ENCODE measurements at regions not wholly inside any gene's neighbourhood (a gene's known extent, or its start where the extent isn't known, plus 50 kb on each side); places are given as distances from the start of the nearest gene placed in this dataset.
"Not testable (repeated sequence)": the region's sequence is repeated elsewhere in the genome, so short reads cannot be mapped to it uniquely, and the experiment has no call there.

GRCh38 chrX:13955975-13956374, 73.7 kb downstream of the GEMIN8 start:
- Histone ChIP-seq H3K27ac (ENCODE audit: low read depth, low read length) (no peak overlapping the region), H2AFZ (ENCODE audit: low read length, unreplicated experiment) (no peak overlapping the region), H3K79me2 (ENCODE audit: control insufficient read depth, insufficient read depth, low read length, unreplicated experiment) (no peaks in the 10 kb centered on the region), H3K4me1 (ENCODE audit: control insufficient read depth, insufficient read depth, low read length, unreplicated experiment) (no peaks in the 10 kb centered on the region), H3K27me3 (ENCODE audit: insufficient read depth, low read length) (peaks cover 30% of the 10 kb centered on the region; the same call in 1 of the 2 replicates), H3K36me3 (ENCODE audit: insufficient read depth, low read length) (no peaks in the 10 kb centered on the region), H3K4me3 (ENCODE audit: low read depth, low read length) (no peak overlapping the region)

DNA sequence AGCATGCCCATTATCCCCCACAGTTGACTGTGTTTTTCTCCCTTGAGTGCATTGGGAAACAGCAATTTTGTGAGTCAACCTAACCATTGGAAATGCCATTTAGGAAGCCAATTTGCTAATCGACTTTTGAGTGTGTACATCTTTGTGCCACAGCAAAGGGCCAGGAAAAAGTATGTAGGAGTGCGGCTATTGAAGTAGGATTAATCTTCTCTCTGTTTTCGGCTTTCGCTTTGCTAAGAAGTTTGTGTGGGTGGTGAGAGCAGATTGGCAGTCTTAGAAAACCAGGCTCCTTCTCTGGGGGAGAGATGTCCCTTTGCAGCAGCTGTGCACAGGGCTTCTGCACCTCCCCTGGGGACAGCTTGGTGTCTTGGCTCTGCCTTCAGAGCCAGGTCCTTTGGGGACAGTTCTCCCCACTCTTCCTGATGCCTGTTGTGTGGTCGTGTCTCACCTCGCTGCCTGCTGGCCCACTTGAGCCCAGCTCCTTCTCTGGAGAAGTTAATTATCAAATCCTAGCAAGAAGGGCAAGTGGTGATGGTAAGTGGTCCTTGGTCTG, 74.5 kb downstream of the GEMIN8 start:
- H3K79me2 ChIP-seq (ENCODE audit: control insufficient read depth, insufficient read depth, low read length, unreplicated experiment), result no peaks in the 10 kb centered on the region
- no peak overlapping the region for H2AFZ ChIP-seq (ENCODE audit: low read length, unreplicated experiment)
- peaks cover 32% of the 10 kb centered on the region; the same call in 1 of the 2 replicates for H3K27me3 ChIP-seq (ENCODE audit: insufficient read depth, low read length)
- H3K4me3 ChIP-seq (ENCODE audit: low read depth, low read length), result no peak overlapping the region
- H3K27ac ChIP-seq (ENCODE audit: low read depth, low read length), result no peak overlapping the region
- H3K4me1 ChIP-seq (ENCODE audit: control insufficient read depth, insufficient read depth, low read length, unreplicated experiment), result no peaks in the 10 kb centered on the region
- no peaks in the 10 kb centered on the region for H3K36me3 ChIP-seq (ENCODE audit: insufficient read depth, low read length)

- Histone ChIP-seq H3K4me1 (ENCODE audit: control insufficient read depth, insufficient read depth, low read length, unreplicated experiment) (no peaks in the 10 kb centered on the region), H3K4me3 (ENCODE audit: low read depth, low read length) (no peak overlapping the region), H3K79me2 (ENCODE audit: control insufficient read depth, insufficient read depth, low read length, unreplicated experiment) (no peaks in the 10 kb centered on the region), H3K27me3 (ENCODE audit: insufficient read depth, low read length) (peaks cover 34% of the 10 kb centered on the region; the same call in 1 of the 2 replicates), H2AFZ (ENCODE audit: low read length, unreplicated experiment) (no peak overlapping the region), H3K36me3 (ENCODE audit: insufficient read depth, low read length) (no peaks in the 10 kb centered on the region), H3K27ac (ENCODE audit: low read depth, low read length) (no peak overlapping the region)
These were observed 77.1 kb downstream of the GEMIN8 start for GRCh38 chrX:13952581-13952980.

GRCh38 chrX:13946223-13946622, 83.5 kb downstream of the GEMIN8 start:
- H3K79me2 ChIP-seq (ENCODE audit: control insufficient read depth, insufficient read depth, low read length, unreplicated experiment); H3K4me3 ChIP-seq (ENCODE audit: low read depth, low read length): not testable (repeated sequence)
- H3K27me3 ChIP-seq (ENCODE audit: insufficient read depth, low read length), result peaks cover 10% of the 10 kb centered on the region; the same call in 1 of the 2 replicates

DNA sequence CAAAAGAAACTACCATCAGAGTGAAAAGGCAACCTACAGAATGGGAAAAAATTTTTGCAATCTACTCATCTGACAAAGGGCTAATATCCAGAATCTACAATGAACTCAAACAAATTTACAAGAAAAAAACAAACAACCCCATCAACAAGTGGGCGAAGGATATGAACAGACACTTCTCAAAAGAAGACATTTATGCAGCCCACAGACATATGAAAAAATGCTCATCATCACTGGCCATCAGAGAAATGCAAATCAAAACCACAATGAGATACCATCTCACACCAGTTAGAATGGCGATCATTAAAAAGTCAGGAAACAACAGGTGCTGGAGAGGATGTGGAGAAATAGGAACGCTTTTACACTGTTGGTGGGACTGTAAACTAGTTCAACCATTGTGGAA, 83.9 kb downstream of the GEMIN8 start:
- not testable (repeated sequence) for H3K4me1 ChIP-seq (ENCODE audit: control insufficient read depth, insufficient read depth, low read length, unreplicated experiment); H2AFZ ChIP-seq (ENCODE audit: low read length, unreplicated experiment); H3K4me3 ChIP-seq (ENCODE audit: low read depth, low read length); H3K79me2 ChIP-seq (ENCODE audit: control insufficient read depth, insufficient read depth, low read length, unreplicated experiment); H3K36me3 ChIP-seq (ENCODE audit: insufficient read depth, low read length); H3K27ac ChIP-seq (ENCODE audit: low read depth, low read length)
- peaks cover 14% of the 10 kb centered on the region; the same call in 1 of the 2 replicates for H3K27me3 ChIP-seq (ENCODE audit: insufficient read depth, low read length)

More at GRCh38 chrX:13946223-13946622, 83.5 kb downstream of the GEMIN8 start:
- H3K36me3 ChIP-seq (ENCODE audit: insufficient read depth, low read length); H3K4me1 ChIP-seq (ENCODE audit: control insufficient read depth, insufficient read depth, low read length, unreplicated experiment); H3K27ac ChIP-seq (ENCODE audit: low read depth, low read length); H2AFZ ChIP-seq (ENCODE audit: low read length, unreplicated experiment): not testable (repeated sequence)

GRCh38 chrX:13940671-13941070, 89.0 kb downstream of the GEMIN8 start:
- no peak overlapping the region for H3K4me3 ChIP-seq (ENCODE audit: low read depth, low read length)
- H3K27ac ChIP-seq (ENCODE audit: low read depth, low read length), result no peak overlapping the region
- H3K79me2 ChIP-seq (ENCODE audit: control insufficient read depth, insufficient read depth, low read length, unreplicated experiment), result no peaks in the 10 kb centered on the region
- H3K36me3 ChIP-seq (ENCODE audit: insufficient read depth, low read length), result no peaks in the 10 kb centered on the region
- H3K27me3 ChIP-seq (ENCODE audit: insufficient read depth, low read length), result peaks cover 55% of the 10 kb centered on the region
- no peak overlapping the region for H2AFZ ChIP-seq (ENCODE audit: low read length, unreplicated experiment)
- H3K4me1 ChIP-seq (ENCODE audit: control insufficient read depth, insufficient read depth, low read length, unreplicated experiment), result no peaks in the 10 kb centered on the region

DNA sequence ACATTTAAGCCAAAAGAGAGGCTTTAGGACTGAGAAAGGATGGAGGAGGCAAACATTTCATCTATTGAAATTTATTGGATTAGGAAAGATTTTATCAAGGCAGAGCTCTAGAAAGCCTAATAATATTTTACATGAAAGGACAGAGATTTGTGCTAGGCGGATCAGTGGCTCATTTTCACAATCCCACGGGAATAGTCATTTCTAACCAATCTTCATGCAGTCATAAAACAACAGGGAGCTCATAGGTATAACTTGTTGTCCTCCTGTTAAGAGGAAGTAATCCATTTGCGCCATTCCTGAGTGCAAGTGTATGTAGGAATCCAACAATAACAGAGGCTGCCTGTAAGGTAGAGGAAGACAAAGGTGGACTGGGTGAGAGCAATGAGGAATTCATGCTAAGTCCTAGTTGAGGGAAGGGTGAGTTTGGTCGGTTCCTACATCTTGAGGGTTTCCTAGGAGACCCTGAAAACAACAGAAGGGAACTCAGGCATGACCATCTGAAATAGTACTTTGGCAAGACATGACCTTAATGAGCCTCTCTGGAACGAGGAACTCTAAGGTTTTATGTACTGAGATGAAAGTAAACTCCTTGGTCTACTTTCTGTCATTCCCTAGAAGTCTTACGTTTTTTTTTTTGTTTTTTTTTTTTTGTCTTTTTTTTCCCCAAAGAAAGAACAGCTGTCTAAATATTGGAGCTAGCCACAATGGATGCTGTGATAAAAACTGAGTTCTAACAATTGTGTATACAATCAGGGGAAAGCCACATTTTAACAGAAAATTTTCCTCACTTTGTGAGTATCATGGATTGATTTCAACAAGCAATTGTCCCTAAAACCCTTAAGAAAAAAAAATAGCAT, 89.7 kb downstream of the GEMIN8 start:
- no peak overlapping the region for H3K27ac ChIP-seq (ENCODE audit: low read depth, low read length)
- H3K27me3 ChIP-seq (ENCODE audit: insufficient read depth, low read length), result peaks cover 55% of the 10 kb centered on the region

GRCh38 chrX:13938829-13939530, 90.7 kb downstream of the GEMIN8 start:
- Histone ChIP-seq H3K4me3 (ENCODE audit: low read depth, low read length) (peak overlapping the region; percentile 80), H3K27me3 (ENCODE audit: insufficient read depth, low read length) (peaks cover 55% of the 10 kb centered on the region), H3K79me2 (ENCODE audit: control insufficient read depth, insufficient read depth, low read length, unreplicated experiment) (no peaks in the 10 kb centered on the region), H3K4me1 (ENCODE audit: control insufficient read depth, insufficient read depth, low read length, unreplicated experiment) (no peaks in the 10 kb centered on the region), H3K27ac (ENCODE audit: low read depth, low read length) (no peak overlapping the region), H3K36me3 (ENCODE audit: insufficient read depth, low read length) (no peaks in the 10 kb centered on the region), H2AFZ (ENCODE audit: low read length, unreplicated experiment) (peak overlapping the region; percentile 89)

More for the DNA sequence above, 89.7 kb downstream of the GEMIN8 start:
- H3K79me2 ChIP-seq (ENCODE audit: control insufficient read depth, insufficient read depth, low read length, unreplicated experiment), result no peaks in the 10 kb centered on the region
- no peaks in the 10 kb centered on the region for H3K36me3 ChIP-seq (ENCODE audit: insufficient read depth, low read length)
- no peak overlapping the region for H2AFZ ChIP-seq (ENCODE audit: low read length, unreplicated experiment)
- no peak overlapping the region for H3K4me3 ChIP-seq (ENCODE audit: low read depth, low read length)
- no peaks in the 10 kb centered on the region for H3K4me1 ChIP-seq (ENCODE audit: control insufficient read depth, insufficient read depth, low read length, unreplicated experiment)

DNA sequence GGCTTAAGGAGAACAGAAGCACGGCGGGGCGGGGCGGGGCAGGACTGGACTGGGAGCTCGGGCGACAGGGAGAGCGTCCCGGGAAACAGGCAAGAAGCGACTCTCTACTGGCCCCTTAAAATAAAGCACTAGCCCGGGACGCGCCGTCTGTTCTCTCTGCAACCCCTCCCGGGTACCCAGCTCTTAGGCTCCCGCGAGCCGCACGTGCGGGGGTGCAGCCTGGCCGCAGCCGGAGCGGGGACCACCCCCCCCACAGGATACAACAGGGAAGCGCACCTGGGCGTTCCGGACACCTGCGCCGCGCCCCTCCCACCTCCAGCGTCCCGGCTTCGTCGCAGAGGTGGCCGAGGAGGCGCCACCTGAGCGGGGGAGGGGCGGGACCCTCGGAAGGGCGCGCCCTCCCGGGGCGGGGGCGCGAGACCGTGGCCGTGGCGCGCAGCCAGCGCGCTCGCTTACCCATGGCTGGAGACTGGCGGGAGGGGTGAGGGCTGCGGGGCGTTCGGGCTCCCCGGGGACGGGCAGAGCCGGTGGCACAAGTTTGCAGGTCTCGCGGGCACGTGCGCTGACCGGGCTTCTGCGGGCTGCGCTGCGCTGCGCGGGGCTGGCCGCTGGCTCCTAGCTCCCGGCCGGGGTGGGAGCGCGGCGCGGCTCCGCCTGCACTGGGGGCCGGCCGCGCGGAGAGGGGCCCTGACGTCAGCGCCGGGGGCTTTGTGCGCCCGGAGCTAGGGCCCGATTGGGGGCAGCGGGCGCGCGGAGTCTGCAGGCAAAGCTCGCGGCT, 91.5 kb downstream of the GEMIN8 start:
- H2AFZ ChIP-seq (ENCODE audit: low read length, unreplicated experiment), result peak overlapping the region; percentile 89
- H3K4me3 ChIP-seq (ENCODE audit: low read depth, low read length), result peak overlapping the region; percentile 80
- H3K27me3 ChIP-seq (ENCODE audit: insufficient read depth, low read length), result peaks cover 55% of the 10 kb centered on the region
- H3K79me2 ChIP-seq (ENCODE audit: control insufficient read depth, insufficient read depth, low read length, unreplicated experiment), result no peaks in the 10 kb centered on the region
- no peaks in the 10 kb centered on the region for H3K36me3 ChIP-seq (ENCODE audit: insufficient read depth, low read length)
- no peak overlapping the region for H3K27ac ChIP-seq (ENCODE audit: low read depth, low read length)
- no peaks in the 10 kb centered on the region for H3K4me1 ChIP-seq (ENCODE audit: control insufficient read depth, insufficient read depth, low read length, unreplicated experiment)

GRCh38 chrX:13937370-13938050, 92.2 kb downstream of the GEMIN8 start:
- Histone ChIP-seq H3K27me3 (ENCODE audit: insufficient read depth, low read length) (peaks cover 55% of the 10 kb centered on the region), H3K36me3 (ENCODE audit: insufficient read depth, low read length) (no peaks in the 10 kb centered on the region), H2AFZ (ENCODE audit: low read length, unreplicated experiment) (peak overlapping the region; percentile 89), H3K4me1 (ENCODE audit: control insufficient read depth, insufficient read depth, low read length, unreplicated experiment) (no peaks in the 10 kb centered on the region), H3K27ac (ENCODE audit: low read depth, low read length) (no peak overlapping the region), H3K4me3 (ENCODE audit: low read depth, low read length) (peak overlapping the region; percentile 80), H3K79me2 (ENCODE audit: control insufficient read depth, insufficient read depth, low read length, unreplicated experiment) (no peaks in the 10 kb centered on the region)

All from ACC112 (cell line).